AG08395 (cell line): ENCODE measurements at regions not wholly inside any gene's neighbourhood (a gene's known extent, or its start where the extent isn't known, plus 50 kb on each side); places are given as distances from the start of the nearest gene placed in this dataset.
"Not testable (repeated sequence)": the region's sequence is repeated elsewhere in the genome, so short reads cannot be mapped to it uniquely, and the experiment has no call there.

Experiments
- DNase-seq: peaks from one replicate; pipeline ENCODE4 v3.0.0; 2012; ENCODE audit warnings: mixed read lengths, low spot score

DNA sequence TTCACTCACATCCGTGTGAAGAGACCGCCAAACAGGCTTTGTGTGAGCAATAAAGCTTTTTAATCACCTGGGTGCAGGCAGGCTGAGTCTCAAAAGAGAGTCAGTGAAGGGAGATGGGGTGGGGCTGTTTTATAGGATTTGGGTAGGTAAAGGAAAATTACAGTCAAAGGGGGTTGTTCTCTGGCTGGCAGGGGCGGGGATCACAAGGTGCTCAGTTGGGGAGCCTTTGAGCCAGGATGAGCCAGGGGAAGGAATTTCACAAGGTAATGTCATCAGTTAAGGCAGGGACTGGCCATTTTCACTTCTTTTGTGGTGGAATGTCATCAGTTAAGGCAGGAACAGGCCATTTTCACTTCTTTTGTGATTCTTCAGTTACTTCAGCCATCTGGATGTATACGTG is 210.3 kb upstream of the ELL2 start:
- DNase-seq, result not testable (repeated sequence)

DNA sequence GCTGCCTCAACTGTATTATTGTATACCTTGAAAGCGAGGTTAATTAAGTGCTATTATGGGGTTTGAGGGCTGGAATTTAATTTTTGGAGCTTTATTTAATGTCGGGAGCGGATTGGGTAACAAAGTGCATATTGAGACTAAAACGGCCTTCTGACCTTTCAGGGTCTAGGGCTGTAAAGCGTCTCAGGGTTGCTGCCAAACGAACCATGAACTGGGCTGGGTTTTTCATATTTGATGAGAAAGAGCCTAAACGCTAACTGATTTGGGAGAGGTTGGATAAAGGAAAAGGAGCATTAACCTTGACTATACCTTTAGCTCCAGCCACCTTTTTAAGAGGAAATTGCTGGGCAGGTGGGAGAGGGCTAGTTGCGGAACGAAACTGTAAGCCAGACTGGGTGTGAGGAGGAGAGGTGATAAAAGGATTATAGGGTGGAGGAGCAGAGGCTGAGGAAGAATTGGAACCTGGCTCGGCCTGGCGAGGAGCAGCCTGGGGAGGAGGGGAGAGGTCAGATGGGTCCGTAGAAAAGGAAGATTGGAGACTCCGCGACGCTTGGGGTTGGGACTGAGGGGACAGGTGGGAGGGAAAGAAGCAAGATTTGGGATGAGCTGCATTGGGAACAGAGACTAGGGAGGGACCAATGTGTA is 209.0 kb upstream of the ELL2 start:
- not testable (repeated sequence) for DNase-seq

DNA sequence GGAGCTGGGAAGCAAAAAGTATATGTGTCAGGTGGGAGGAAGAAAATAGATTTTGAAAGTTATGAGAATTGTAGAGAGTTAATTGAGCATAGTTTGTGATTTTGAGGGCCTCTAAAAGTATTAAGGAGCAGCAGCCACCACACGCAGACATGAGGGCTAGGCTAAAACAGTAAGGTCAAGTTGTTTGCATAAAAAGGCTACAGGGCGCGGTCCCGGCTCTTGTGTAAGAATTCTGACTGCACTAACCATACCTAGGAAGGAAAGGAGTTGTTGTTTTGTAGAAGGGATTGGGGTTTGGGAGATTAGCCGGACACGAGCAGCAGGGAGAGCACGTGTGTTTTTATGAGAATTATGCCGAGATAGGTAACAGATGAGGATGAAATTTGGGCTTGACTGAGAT is 207.2 kb upstream of the ELL2 start:
- DNase-seq, result not testable (repeated sequence)

DNA sequence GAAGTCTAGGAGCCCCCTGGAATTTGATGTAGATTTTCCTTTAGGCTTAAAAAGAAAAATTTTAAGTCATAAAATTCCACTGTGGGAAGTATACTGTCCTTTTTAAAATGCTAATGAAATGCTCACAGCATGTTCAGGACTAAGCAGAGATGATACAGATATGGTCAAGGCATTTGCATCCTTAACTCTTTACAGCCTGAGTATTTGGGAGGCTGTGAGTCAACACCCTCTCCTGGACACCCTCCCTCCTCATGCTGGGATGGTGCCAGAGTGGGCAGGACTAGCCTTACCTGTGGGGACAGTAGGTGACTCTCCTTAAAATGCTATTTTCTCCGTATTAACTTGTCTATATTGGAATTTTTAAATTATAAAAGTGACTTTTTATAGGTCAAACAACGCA is 197.4 kb upstream of the ELL2 start:
- no peak for DNase-seq

DNA sequence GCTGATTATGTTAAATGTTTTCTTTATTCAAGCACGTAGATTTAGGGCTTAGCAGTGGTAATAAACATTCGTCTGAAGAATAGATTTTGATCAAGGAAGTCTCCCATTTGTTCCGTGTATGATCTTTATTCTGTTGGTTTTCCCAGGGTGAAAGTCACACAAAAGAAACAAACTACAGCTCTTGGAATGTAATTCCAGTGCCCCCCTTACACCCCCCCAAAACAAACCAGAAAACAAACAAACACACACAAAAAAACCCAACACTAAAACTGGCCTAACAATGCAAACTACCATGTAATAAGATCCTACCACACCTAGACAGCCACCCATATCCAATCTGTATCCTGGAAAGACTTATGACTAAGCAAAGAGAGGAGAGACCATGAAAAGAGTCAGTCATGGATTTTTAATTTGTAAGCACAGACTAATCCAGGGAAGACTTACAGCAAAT is 196.2 kb upstream of the ELL2 start:
- no peak for DNase-seq

DNA sequence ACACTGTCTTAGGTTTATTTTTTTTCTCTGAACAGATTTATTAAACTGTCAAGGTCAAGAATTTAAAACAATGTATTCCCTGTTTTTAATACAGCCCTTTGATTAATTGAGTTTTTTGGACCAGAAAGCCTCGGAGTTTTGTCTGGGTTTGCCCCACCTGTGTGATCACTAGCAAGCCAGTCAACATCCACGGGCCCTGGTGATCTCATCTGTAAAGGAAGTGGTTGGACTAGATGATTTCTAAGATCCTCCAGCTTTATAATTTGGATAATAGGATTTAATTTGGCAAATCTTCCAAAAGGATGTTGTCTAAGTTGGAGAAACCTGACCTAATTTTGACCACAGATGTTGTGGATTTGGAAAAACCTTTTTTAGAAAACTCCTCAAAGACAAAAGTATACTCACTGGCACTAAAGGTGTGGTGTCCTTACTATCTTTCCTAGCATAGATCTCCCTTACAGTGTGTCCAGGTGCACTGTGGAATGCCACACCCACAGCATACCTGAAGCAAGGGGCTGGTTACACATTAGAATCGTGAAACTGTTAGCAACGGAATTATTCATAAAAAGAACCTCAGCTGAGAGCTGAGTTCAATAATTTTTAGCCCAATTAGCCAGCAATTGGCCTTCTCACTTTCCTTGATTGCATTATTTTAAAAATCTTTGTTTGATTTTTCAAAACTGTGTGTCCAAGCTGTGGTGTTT is 195.6 kb upstream of the ELL2 start:
- no peak for DNase-seq

DNA sequence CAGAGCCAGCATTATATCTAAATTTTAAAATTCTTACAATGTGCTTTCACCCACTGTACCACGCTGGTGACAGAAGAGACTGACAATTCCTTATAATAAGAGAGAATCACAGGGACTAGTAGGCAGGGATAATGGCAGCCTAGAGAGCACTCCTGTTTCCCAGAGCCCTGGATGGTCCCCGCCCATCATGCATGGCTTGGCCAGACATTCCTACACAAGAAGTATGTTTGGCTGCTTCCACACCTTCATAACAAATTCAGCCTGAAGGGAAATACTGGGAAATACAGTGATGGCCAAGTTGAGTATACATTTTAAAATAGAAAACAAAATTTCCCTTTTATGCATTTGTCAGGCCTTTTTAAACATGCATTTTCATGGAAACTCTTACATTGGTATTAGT is 193.5 kb upstream of the ELL2 start:
- DNase-seq, result no peak

DNA sequence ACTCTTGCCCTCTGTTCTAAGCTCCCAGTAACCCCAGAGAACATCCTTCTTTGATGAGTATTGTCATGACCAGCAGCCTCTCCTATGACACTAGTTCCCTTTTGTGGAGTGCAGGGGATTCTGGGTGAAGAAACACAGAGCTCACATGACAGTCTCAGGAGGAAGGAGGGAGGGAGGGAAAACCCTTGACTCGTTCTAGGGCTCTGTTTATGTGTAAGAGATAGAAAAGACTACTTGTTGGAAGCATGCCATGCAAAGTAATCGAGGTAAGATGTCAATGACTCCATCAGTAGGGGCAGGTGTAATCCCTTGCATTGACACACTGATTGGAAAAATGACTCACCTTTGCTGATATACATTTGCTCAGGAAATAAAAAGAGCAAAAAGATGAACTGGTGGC is 190.2 kb upstream of the ELL2 start:
- DNase-seq, result no peak

DNA sequence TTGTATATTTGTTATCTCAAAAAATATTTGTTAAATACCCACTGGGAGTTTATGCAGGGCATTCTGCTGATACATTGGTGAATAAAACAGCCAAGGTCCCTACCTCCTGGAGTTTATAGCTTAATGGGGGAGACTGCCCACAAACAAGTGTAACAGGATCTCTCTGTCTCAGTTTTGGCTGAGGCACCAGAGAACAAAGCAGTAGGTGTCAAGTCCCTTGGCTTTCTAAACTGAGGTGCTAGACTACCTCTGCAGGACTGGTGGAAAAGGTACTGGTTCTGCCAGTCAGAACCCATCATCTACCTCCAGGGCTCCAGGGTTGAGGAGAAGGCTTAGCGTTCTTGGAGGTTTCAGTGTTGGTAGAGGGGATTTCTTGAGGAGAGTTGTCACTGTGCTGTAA is 188.4 kb upstream of the ELL2 start:
- no peak for DNase-seq

DNA sequence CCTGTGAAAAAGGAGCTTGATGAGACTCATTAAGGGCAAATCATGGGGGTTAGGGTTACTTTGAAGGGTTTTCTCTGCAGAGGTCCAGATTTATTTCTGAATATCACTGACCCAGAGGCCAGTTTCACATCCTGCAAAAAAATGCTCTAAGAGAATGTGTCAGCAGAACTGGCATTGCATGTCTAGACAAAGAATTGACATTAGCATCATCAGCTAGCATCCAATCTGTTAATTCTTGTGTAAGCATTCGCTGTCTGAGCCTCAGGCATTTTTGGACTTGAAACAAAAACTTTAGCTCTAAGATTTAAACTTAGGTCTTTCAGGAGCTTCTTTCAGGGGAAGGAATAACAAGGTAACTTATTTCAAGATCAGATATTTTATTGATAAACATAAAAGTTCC is 187.9 kb upstream of the ELL2 start:
- peak; percentile 45 for DNase-seq

DNA sequence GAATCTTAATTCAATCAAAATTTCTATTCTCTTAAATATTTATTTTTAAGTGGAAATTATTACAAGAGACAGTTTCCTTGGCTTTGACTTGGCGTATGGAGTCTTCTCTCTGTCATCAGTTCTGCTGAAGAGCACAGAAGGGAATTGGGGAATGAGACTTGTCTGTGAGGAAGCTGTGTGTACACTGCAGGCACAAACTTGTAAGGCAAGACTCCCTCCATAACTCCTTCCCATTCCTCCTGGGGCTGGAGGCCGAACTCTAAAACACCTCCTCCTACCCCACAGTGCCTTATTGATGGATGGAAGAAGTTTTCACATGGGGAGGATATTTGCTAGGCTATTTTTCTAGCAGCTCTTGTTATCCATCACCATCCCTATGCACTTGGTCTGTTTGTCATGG is 187.4 kb upstream of the ELL2 start:
- no peak for DNase-seq

DNA sequence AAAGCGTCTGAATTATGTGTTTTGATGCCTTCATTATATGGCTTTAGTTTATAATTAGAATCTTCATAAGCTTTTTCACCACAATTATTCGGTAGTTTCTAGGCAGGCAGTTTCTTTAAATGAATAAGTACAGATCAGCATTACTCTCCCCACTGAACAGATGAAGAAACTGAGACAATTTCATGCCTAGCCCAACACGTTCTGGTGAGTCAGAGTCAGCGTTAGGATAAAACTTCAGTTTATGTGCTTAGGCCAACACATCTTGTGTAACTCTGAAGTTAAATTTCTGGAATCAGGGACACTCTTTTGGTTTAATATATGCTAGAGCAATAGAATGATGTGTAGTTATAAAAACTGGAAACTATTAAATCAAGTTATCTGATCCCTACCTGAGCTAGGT is 186.7 kb upstream of the ELL2 start:
- DNase-seq, result no peak

DNA sequence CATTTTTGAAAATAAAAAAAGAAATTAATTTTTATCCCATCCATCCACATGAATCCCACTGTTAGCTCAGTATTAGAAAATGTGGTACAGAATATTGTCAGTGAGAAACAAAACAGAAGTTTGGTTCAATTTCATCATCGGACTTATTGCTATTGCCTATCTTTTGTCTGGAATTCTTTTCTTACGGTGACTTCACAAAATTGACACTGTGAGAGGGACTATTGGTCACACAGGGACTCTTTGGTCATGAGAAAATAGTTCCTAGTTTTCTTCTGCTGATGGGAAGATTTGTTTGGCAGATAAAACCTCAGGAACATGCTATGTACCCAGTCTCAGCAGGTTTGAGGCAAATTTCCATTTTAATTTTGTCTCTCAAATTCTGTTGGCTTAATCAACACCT is 186.2 kb upstream of the ELL2 start:
- DNase-seq, result no peak

DNA sequence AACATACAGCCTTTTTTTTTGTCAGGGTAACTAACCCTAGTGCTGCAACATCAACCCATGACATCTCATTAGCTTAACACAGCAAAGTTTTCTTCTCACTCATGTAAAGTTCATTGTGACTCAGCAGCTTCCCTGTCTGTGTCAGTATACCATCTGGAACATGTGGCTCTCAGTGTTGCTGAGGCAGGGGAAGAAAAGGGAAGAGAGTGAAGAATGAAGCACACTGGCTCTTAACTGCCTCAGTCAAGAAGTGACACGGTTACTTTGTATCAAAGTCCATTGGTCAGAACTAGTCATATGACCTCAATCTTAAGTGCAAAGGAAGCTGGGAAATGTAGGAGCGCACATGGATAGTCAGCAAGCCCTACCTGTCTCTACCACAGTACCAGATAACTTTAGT is 185.0 kb upstream of the ELL2 start:
- DNase-seq, result peak; percentile 66

DNA sequence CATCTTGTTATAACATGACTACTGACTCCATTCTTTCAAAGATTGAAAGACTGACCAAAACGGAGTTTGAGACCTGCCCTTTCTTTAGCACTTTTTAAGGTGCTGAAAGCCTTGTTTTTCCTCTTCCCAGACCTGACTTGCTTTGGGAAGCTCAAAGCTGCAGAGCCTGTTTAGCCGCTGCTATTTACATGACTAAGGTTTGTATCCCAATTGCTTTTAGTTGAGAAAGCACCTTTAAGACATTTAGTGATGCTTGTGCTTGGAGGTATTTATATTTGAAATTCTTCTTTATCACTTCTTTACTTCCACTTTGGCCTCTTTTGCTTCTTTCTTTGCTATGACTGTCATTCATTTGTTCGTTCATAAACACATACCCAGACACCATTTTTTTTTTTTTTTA is 182.6 kb upstream of the ELL2 start:
- no peak for DNase-seq

DNA sequence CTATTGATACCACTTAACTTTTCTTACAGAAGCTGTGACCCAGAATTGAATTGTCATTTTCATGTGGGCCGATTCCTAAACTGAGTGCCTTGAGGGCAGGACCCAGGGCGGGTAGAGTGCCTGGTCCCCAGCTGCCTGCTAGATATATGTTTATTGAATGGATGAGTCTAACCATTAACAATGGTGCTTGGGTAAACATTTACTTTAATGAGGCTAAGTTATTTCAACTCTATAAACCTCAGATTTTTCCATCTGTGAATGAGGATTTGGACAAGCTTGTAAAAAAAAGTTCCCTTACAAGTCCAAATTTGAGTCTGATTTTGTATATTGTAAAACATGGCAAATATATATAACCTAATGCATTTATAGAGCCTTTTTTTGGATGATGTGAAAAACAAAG is 181.8 kb upstream of the ELL2 start:
- no peak for DNase-seq

DNA sequence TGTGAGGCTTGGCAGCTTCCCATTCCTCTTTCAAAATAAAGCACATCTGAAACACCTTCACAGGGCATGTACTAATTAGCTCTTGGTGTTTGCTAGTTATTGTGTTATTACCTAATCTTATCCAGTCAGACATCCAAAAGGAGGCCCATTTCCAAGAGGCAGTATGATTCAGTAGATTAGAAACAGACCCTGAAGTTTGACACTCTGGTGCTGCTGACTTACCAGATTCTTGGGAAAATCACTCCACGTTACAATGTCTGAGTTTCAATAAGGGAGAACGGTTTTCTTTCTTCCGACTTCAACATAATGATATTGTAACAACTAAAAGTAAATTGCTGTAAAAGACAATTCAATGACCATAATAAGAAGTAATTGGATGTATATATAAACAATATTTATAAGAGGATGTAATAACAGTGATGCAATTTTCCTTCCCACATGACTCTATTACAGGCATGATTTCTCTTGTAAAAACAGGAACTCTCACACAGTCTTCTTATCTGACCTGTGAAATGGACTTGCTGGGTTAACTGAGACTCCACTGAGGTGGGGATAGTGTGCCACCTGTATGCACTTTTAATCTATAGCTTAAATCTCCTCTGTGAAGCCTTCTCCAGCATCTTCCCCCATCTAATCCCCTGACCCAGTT is 181.3 kb upstream of the ELL2 start:
- DNase-seq, result peak; percentile 74

DNA sequence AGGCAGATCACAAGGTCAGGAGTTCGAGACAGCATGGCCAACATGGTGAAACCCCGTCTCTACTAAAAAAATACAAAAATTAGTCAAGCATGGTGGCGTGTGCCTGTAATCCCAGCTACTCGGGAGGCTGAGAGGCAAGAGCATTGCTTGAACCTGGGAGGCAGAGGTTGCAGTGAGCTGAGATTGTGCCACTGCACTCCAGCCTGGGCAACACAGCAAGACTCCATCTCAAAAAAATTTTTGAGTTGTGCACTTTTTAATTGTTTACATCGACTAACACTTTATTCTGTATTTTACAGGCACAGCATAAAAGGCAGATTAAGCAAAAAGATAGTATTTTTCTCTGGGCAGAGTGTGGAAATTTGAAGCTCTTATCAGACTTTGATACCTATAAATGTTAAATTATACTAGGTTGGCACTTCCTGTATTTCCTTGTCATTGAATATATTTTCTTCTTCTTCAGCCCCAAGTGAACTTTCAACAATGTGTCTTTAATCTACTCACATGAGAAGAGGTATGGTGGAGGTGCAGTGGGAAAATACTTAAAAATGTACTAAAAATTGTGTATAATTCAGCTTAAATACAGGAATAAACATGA is 180.6 kb upstream of the ELL2 start:
- no peak for DNase-seq

DNA sequence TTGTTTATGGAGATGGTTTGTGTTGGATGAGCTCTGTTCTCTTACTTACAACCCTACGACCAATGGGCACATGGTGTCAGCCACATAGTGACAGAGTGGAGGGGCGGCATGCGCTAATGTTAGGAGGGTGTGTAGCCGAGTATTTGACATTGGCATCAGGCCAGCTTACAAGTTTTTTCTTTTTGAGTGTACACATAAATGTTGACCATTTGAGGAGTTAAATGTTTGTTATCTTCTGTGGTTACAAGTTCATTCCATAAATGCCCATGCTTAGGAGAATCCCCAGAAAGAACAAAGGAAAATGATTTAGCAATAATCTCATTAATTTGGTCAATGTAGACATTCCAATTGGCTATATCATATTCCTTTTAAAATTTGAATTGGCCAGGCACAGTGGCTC is 180.1 kb upstream of the ELL2 start:
- DNase-seq, result no peak

DNA sequence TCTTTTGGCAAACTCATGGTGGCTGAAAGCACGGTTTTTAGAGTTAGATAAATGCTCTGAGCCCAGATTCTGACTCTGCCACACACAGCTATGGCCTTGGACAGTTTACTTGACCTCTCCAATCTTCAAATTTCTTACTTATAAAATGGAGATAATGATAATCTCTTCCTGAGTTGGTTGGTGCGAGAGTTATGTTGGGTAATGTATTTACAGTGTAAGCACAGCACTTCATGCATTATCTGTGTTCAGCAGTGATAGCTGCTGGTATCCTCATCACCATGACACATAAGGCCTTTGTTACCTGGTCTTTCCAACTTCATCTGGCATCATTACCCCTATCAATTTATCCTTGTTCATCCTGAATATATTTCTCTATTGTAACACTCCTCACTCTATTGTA is 178.8 kb upstream of the ELL2 start:
- no peak for DNase-seq

DNA sequence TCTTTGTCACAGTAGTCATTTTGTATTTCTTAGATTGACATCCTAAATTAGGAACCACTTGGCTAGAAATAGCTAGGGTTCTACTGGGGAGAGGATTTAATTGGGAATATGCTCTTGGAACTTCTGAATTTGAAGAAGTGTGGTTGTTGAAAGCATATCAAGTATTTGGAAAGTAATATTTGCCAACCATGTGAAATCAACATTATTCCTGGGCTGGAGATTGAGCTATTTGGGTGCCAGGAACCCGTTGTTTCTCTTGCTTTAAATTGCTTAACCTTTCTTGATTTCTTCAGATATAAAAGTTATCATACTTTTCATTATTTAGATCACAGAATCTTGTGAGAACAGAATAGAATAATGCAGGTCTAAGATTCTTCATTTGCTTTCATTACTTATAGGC is 178.4 kb upstream of the ELL2 start:
- DNase-seq, result no peak

DNA sequence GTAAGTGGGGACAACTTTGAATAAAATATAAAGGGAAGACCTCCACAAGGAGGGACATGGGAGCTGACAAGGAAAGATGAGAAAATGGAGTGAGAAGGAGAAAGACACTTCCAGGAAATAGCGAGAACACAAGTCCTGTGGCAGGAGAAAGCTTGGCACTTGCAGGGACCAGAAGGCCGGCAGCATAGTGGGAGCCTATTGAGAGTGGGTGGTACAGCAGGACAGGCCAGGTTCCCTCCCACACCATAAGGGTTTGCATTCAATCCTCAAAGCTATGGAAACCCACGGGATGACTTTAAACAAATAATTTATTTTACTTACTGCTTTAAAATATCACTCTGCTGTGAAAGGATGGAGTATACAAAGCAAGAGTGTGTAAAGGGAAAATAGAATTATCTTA is 173.2 kb upstream of the ELL2 start:
- DNase-seq, result no peak
